22Rv1 (cell line): ENCODE measurements at regions not wholly inside any gene's neighbourhood (a gene's known extent, or its start where the extent isn't known, plus 50 kb on each side); places are given as distances from the start of the nearest gene placed in this dataset.
"Not testable (repeated sequence)": the region's sequence is repeated elsewhere in the genome, so short reads cannot be mapped to it uniquely, and the experiment has no call there.

ENCODE experiments used
- H3K27ac ChIP-seq: fragments of 450-650 bp; 2 replicates; pipeline ENCODE4 v1.5.1; 2017
- CTCF ChIP-seq: fragments of 450-650 bp; IDR thresholded peaks from 2 replicates; pipeline ENCODE4 v1.5.1; 2017; ENCODE audit warnings: mild to moderate bottlenecking
- ZFX ChIP-seq: fragments of 450-650 bp; IDR thresholded peaks from 2 replicates; pipeline ENCODE4 v1.6.1; 2017; ENCODE audit warnings: antibody characterized with exemption, borderline replicate concordance

- TF ChIP-seq ZFX, result no peak
- no peak for TF ChIP-seq CTCF
- H3K27ac ChIP-seq, result no peak overlapping the region
These were observed 1360.1 kb downstream of the REEP3 start for GRCh38 chr10:64881257-64881656.

GRCh38 chr10:64896582-64896981 is 1375.4 kb downstream of the REEP3 start:
- no peak for TF ChIP-seq CTCF
- no peak for TF ChIP-seq ZFX

GRCh38 chr10:64906311-64906710 is 1385.1 kb downstream of the REEP3 start:
- H3K27ac ChIP-seq, result not testable (repeated sequence)

More at GRCh38 chr10:64896582-64896981, 1375.4 kb downstream of the REEP3 start:
- no peak overlapping the region for H3K27ac ChIP-seq

DNA sequence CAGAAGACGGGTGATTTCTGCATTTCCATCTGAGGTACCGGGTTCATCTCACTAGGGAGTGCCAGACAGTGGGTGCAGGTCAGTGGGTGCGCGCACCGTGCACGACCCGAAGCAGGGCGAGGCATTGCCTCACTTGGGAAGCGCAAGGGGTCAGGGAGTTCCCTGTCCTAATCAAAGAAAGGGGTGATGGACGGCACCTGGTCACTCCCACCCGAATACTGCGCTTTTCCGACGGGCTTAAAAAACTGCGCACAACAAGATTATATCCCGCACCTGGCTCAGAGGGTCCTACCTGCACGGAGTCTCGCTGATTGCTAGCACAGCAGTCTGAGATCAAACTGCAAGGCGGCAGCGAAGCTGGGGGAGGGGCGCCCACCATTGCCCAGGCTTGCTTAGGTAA is 1403.1 kb downstream of the REEP3 start:
- not testable (repeated sequence) for H3K27ac ChIP-seq

GRCh38 chr10:64952042-64952441 is 1430.8 kb downstream of the REEP3 start:
- H3K27ac ChIP-seq, result no peak overlapping the region
- no peak for TF ChIP-seq CTCF
- no peak for TF ChIP-seq ZFX

DNA sequence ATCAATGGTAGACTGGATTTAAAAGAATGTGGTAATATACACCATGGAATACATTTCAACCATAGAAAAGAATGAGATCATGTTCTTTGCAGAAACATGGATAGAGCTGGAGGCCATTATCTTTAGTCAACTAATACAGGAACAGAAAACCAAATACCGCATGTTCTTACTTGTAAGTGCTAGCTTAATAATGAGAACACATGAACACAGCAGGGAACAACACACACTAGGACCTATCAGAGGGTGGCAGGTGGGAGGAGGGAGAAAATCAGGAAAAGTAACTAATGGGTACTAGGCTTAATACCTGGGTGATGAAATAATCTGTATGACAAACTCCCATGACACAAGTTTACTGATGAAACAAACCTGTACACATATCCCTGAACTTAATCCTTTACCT is 1435.2 kb downstream of the REEP3 start:
- TF ChIP-seq CTCF (no peak), ZFX (no peak)
- no peak overlapping the region for H3K27ac ChIP-seq

GRCh38 chr10:64959116-64959515 is 1437.9 kb downstream of the REEP3 start:
- H3K27ac ChIP-seq, result no peak overlapping the region
- TF ChIP-seq CTCF (no peak), ZFX (no peak)

DNA sequence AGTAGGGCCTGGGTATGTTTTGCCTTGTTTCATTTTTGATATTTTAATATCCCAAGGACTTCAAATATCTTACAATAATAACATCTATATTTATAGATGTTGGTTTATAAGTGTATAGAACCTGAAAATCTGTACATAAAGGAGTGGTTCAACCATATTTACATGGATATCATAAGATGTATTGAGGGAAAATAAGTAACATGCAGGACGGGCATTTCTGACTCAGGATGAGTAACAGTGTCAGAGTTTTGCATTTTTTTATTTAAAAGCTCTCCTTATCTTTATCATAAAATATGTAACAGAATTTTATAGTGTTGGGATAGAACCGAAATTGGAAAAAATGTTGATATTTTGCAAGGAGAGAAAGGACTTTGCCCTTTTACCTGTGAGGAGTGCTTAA is 1438.7 kb downstream of the REEP3 start:
- no peak for TF ChIP-seq ZFX
- TF ChIP-seq CTCF, result no peak
- no peak overlapping the region for H3K27ac ChIP-seq

DNA sequence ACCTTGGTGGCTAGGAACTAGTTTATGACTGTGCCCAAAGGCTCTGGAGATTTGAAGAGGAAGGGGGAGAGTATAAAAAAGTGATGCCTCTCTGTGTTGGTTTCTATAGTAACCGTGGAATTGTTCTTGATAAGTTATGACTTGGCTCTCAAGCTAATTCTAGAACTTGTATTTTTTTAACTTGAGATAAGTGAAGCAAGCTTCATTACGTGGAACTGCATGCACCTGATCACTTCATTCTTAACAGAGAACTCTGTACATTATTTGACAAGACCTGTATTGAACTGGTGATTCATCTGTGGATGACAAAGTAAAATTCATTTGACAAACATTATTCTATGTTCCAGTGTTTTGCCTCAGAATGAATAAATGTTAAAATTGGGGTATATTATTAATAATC is 1452.2 kb downstream of the REEP3 start:
- H3K27ac ChIP-seq, result no peak overlapping the region
- no peak for TF ChIP-seq CTCF
- no peak for TF ChIP-seq ZFX
